ENCODE measurements at regions not wholly inside any gene's neighbourhood (a gene's known extent, or its start where the extent isn't known, plus 50 kb on each side); places are given as distances from the start of the nearest gene placed in this dataset.

- FAIRE-seq (no peak), DNase-seq (ENCODE audit: low read depth, low spot score) (no peak)
- H3K9me3 ChIP-seq (ENCODE audit: control insufficient read depth, low read depth, low read length): no peaks in the 10 kb centered on the region
- no peaks in the 10 kb centered on the region for H3K27me3 ChIP-seq (ENCODE audit: control insufficient read depth, extremely low read depth, insufficient read depth, low read length)
- no peak overlapping the region for H3K4me3 ChIP-seq (ENCODE audit: control insufficient read depth in 2 of 3, extremely low read depth in 1 of 3, insufficient read depth in 2 of 3, low read depth in 1 of 3, low read length in 3 of 3)
- no peak overlapping the region for H2AFZ ChIP-seq (ENCODE audit: control insufficient read depth, low read length)
- no peaks in the 10 kb centered on the region for H3K9me1 ChIP-seq (ENCODE audit: control insufficient read depth, extremely low read depth, insufficient read depth, low read length)
- dilution Hi-C loops (cut with MboI; ENCODE audit: extremely low pct_ligation_motif_present, low sequenced_read_pairs): no loop called here
- no peak overlapping the region for H3K27ac ChIP-seq (ENCODE audit: control insufficient read depth, insufficient read depth, low read length)
- H3K4me2 ChIP-seq (ENCODE audit: control insufficient read depth, extremely low read depth, insufficient read depth, low read depth, low read length): no peak overlapping the region
- H3K36me3 ChIP-seq (ENCODE audit: control insufficient read depth in 2 of 2, extremely low read depth in 1 of 2, insufficient read depth in 2 of 2, low read length in 2 of 2): no peaks in the 10 kb centered on the region
- no peaks in the 10 kb centered on the region for H3K79me2 ChIP-seq (ENCODE audit: control insufficient read depth, insufficient read depth, low read length)
- TF ChIP-seq CTCF (optimal IDR thresholded peaks at IDR 0.05 in 1 of 3, IDR thresholded peaks at IDR 0.05 in 1 of 3, conservative IDR thresholded peaks at IDR 0.05 in 1 of 3; ENCODE audit: extremely low read depth in 1 of 3, insufficient read depth in 2 of 3, low read length in 3 of 3) (no peak), EZH2 (IDR thresholded peaks at IDR 0.05; ENCODE audit: low read length) (no peak)
- H3K4me1 ChIP-seq (ENCODE audit: control insufficient read depth, extremely low read depth, insufficient read depth, low read length): peaks cover 10% of the 10 kb centered on the region
- H4K20me1 ChIP-seq (ENCODE audit: control insufficient read depth, extremely low read depth, insufficient read depth, low read length): no peaks in the 10 kb centered on the region
- H3K9ac ChIP-seq (ENCODE audit: control insufficient read depth, extremely low read depth, insufficient read depth, low read length): no peak overlapping the region
Observed at GRCh38 chr2:223530811-223531210, 71.3 kb downstream of the SCG2 start.

GRCh38 chr2:223532161-223532560, 70.0 kb downstream of the SCG2 start:
- Histone ChIP-seq H2AFZ (ENCODE audit: control insufficient read depth, low read length) (no peak overlapping the region), H3K4me3 (ENCODE audit: control insufficient read depth in 2 of 3, extremely low read depth in 1 of 3, insufficient read depth in 2 of 3, low read depth in 1 of 3, low read length in 3 of 3) (no peak overlapping the region), H3K4me1 (ENCODE audit: control insufficient read depth, extremely low read depth, insufficient read depth, low read length) (peaks cover 14% of the 10 kb centered on the region), H3K9me3 (ENCODE audit: control insufficient read depth, low read depth, low read length) (no peaks in the 10 kb centered on the region), H3K9me1 (ENCODE audit: control insufficient read depth, extremely low read depth, insufficient read depth, low read length) (no peaks in the 10 kb centered on the region), H3K27ac (ENCODE audit: control insufficient read depth, insufficient read depth, low read length) (no peak overlapping the region), H3K36me3 (ENCODE audit: control insufficient read depth in 2 of 2, extremely low read depth in 1 of 2, insufficient read depth in 2 of 2, low read length in 2 of 2) (no peaks in the 10 kb centered on the region), H3K9ac (ENCODE audit: control insufficient read depth, extremely low read depth, insufficient read depth, low read length) (no peak overlapping the region), H3K4me2 (ENCODE audit: control insufficient read depth, extremely low read depth, insufficient read depth, low read depth, low read length) (no peak overlapping the region), H3K79me2 (ENCODE audit: control insufficient read depth, insufficient read depth, low read length) (no peaks in the 10 kb centered on the region), H4K20me1 (ENCODE audit: control insufficient read depth, extremely low read depth, insufficient read depth, low read length) (no peaks in the 10 kb centered on the region), H3K27me3 (ENCODE audit: control insufficient read depth, extremely low read depth, insufficient read depth, low read length) (no peaks in the 10 kb centered on the region)
- dilution Hi-C loops (cut with MboI; ENCODE audit: extremely low pct_ligation_motif_present, low sequenced_read_pairs): no loop called here
- FAIRE-seq (no peak), DNase-seq (ENCODE audit: low read depth, low spot score) (no peak)
- TF ChIP-seq CTCF (optimal IDR thresholded peaks at IDR 0.05 in 1 of 3, IDR thresholded peaks at IDR 0.05 in 1 of 3, conservative IDR thresholded peaks at IDR 0.05 in 1 of 3; ENCODE audit: extremely low read depth in 1 of 3, insufficient read depth in 2 of 3, low read length in 3 of 3) (no peak), EZH2 (IDR thresholded peaks at IDR 0.05; ENCODE audit: low read length) (no peak)

Measured in keratinocyte (primary cell).